PFSK-1 (cell line): ENCODE measurements at regions not wholly inside any gene's neighbourhood (a gene's known extent, or its start where the extent isn't known, plus 50 kb on each side); places are given as distances from the start of the nearest gene placed in this dataset.

Source experiments
- FOXP2 ChIP-seq: optimal IDR thresholded peaks from 2 replicates; pipeline ENCODE3; 2011; ENCODE audit warnings: borderline replicate concordance, control low read depth, inconsistent platforms; ENCODE audit not compliant: insufficient read depth; ENCODE audit errors: extremely low read length, extremely low read depth
- POLR2AphosphoS5 ChIP-seq: IDR thresholded peaks from 2 replicates; pipeline ENCODE4 v1.6.1; 2012; ENCODE audit warnings: low read depth, mild to moderate bottlenecking, control low read depth, low read length, moderate library complexity
- REST ChIP-seq, 2 experiments: IDR thresholded peaks; 2 replicates each; pipeline versions ENCODE4 v1.6.1 to v1.8.0; 2011 to 2012; ENCODE audit warnings: low read depth in 2 of 2, low read length in 2 of 2, control low read depth in 1 of 2, inconsistent platforms in 1 of 2, mild to moderate bottlenecking in 1 of 2, moderate library complexity in 1 of 2; ENCODE audit not compliant: insufficient read depth in 1 of 2
- SIN3A ChIP-seq: IDR thresholded peaks from 2 replicates; pipeline ENCODE4 v1.6.1; 2012; ENCODE audit warnings: mild to moderate bottlenecking, low read length, moderate library complexity, borderline replicate concordance; ENCODE audit not compliant: insufficient read depth
- TAF1 ChIP-seq: IDR thresholded peaks from 2 replicates; pipeline ENCODE4 v1.6.1; 2012; ENCODE audit warnings: low read length, control low read depth, borderline replicate concordance; ENCODE audit not compliant: insufficient read depth

GRCh38 chr5:88955403-88955802, 72.4 kb upstream of the MEF2C start:
- TF ChIP-seq REST (IDR thresholded peaks at IDR 0.05; ENCODE audit: insufficient read depth in 1 of 2, low read depth in 2 of 2, low read length in 2 of 2) (no peak), POLR2AphosphoS5 (no peak), SIN3A (no peak)

GRCh38 chr5:88954511-88954910, 71.5 kb upstream of the MEF2C start:
- TF ChIP-seq SIN3A (no peak), TAF1 (no peak), REST (IDR thresholded peaks at IDR 0.05; ENCODE audit: insufficient read depth in 1 of 2, low read depth in 2 of 2, low read length in 2 of 2) (no peak), POLR2AphosphoS5 (no peak), FOXP2 (no peak)

GRCh38 chr5:88952996-88953643, 70.1 kb upstream of the MEF2C start:
- TF ChIP-seq REST (IDR thresholded peaks at IDR 0.05; ENCODE audit: insufficient read depth in 1 of 2, low read depth in 2 of 2, low read length in 2 of 2) (no peak), FOXP2 (no peak), SIN3A (no peak), POLR2AphosphoS5 (no peak), TAF1 (no peak)

GRCh38 chr5:88952344-88952743, 69.4 kb upstream of the MEF2C start:
- no peak for TF ChIP-seq TAF1
- no peak for TF ChIP-seq FOXP2
- TF ChIP-seq POLR2AphosphoS5: no peak
- TF ChIP-seq REST (IDR thresholded peaks at IDR 0.05; ENCODE audit: insufficient read depth in 1 of 2, low read depth in 2 of 2, low read length in 2 of 2): no peak
- TF ChIP-seq SIN3A: no peak

GRCh38 chr5:88951457-88951856, 68.5 kb upstream of the MEF2C start:
- TF ChIP-seq REST (IDR thresholded peaks at IDR 0.05; ENCODE audit: insufficient read depth in 1 of 2, low read depth in 2 of 2, low read length in 2 of 2): no peak
